ENCODE measurements at regions not wholly inside any gene's neighbourhood (a gene's known extent, or its start where the extent isn't known, plus 50 kb on each side); places are given as distances from the start of the nearest gene placed in this dataset.

GRCh38 chr16:66133643-66134338 is 232.7 kb upstream of the CDH5 start:
- no peak for DNase-seq

- no peak for DNase-seq
Observed at GRCh38 chr16:66131895-66132294, 234.6 kb upstream of the CDH5 start.

DNA sequence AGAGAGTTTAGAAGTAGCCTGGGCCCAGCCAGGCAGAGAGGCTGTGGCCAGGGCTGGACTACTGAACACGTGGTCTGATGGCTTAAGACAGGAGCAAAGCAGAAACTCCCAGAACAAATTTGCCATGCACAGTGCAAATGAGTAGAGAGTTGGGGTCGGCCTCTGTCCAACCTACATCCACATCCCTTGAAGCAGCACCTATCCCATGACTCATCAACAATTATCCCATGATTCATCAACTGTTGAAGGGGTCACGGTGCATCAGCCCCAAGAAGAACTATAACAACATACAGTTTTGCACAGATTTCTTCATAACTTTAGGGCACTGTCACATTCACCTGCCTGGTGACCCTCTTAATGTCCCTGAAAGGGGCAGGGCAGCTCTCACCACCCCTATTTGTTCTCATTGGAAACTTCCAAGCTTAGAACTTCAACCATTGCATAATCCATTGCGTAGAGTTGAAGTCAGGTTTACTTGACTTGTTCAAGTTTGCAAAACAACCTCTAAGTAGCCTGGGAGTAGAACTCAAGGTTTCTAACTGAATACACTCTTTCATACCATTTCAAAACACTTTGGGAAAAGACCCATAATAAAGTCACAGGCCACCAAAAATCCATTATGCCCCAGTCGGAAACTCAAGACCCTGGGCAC is 235.2 kb upstream of the CDH5 start:
- DNase-seq = no peak

DNA sequence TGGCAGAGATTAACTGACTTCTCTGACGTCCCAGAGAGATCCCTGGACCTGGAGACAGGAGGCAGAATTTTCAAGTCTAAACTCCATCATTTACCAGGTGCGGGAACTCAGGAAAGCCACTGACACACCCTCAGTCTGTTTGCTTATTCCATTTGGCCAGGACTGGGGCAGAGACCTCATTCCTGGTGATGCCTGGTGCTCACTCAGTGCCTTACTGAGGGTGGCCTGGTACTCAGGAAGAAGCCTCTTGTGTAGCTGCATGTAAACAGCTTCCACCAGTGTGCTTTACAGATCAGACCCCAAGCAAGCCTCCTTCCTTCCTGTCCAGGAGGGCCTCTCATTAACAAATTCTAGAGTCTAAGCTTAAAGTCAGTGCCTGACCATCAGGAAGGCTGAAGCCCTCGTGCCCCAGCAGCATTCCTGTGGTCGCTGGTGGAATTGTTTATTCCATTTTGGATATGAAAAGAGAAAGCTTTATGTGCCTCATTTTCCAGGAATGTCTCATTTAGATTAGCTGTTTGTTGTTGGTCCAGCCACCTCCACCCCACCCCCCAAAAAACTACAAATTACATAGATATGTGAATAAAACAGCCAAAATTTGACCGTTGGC is 236.1 kb upstream of the CDH5 start:
- no peak for DNase-seq

DNA sequence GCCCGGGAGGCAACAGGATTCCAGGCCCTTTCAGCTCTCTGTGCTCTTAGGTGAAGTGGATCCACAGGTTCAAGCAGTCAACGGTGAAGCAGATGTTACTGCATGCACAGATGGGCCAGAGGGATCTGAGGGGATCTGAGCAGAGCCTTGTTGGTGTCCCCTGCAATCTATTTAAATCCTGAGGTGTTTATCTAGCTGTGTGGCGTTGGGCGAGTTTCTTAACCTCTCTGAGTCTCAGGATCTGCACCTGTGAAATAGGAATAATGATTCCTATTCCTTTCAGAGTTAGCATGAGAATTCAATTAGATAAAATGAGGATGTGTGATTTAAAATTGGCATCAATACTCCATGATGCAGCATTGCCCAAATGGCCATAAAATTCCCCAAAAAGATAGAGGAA is 237.3 kb upstream of the CDH5 start:
- no peak for DNase-seq

- no peak for DNase-seq
Observed at GRCh38 chr16:66128371-66128770, 238.1 kb upstream of the CDH5 start.

DNA sequence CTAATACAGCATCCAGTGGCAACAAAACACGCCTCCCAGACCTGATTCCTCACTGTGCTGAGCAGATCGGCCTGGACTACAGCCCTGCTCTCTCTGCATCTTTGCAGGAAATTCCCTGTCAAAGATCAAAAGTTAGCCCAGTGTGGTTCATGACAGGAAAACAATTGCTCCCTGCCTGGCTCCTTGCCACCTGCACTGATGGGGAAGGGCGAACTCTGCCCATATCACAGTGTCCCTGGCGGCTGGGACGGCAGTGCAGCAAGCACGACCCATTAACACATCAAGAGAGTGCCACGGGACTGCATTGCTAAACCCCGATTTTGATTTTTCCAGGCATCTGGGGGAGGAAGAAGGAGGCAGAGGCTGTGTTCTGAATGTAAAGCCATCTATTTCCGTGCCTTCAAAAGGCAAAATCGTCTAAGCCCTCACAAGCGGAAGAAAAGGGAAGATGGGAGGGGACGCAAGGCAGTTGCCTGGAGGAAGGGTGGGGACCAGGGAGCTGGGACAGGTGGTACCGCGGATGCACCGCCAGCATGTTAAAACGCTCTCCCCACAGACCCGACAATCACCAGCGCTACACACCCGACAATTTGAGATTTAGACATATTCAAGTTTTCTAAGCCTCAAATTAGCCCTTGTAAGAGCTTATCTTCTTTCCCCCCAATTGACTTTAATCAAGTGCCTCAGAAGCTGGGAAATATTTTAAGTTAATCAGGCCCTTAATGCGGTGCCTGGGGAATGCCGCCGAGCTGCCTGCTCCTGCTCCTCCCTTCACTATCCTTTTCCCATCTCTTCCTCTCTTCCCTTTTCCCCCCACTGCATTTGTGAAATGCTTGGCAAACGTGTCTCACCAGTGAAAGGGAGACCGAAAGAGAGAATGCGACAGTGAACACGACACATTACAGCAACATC is 238.8 kb upstream of the CDH5 start:
- DNase-seq = no peak

GRCh38 chr16:66121466-66121865 is 245.0 kb upstream of the CDH5 start:
- DNase-seq = no peak

GRCh38 chr16:66120656-66121055 is 245.8 kb upstream of the CDH5 start:
- no peak for DNase-seq

DNA sequence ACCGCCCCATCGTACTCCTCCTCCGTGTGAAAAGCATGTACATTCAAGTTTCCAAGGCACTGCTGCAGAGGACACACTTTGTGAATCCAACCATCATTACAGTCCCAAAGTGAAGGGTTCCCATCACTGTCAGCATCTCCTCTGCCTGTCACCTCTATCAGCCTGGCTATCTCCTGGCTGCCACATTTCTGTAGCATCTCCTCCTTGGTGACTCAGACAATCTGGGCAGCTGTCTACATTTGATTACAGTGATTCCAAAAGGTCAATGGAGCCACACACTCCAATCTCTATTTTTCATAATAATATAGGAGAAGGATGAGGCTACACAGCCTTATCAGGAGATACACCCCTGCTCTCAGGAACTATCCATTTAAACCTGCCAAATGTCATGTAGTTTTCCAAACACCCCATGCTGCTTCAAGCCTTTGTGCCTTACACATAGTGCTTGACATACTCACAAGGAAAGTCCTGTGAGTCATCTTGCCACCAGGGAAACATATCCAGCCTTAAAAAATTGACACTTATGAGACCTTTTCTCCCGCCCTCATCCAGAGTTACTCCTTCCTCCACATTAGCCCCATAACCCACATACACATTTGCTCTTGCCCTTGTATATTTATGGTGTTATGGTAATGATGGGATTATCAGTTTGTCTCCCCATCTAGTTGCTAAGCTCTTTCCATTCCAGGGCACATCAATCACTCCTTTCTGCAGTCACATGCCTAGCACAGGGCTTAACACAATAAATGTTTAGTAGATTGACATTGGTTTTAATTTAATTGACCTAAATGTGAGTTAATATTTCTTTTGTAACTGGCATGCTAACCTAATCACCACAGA is 250.1 kb upstream of the CDH5 start:
- no peak for DNase-seq

- DNase-seq = no peak
Observed at GRCh38 chr16:66115373-66115772, 251.1 kb upstream of the CDH5 start.

GRCh38 chr16:66113223-66113622 is 253.3 kb upstream of the CDH5 start:
- peak in 1 of 2 donors; percentile 1 for DNase-seq

DNA sequence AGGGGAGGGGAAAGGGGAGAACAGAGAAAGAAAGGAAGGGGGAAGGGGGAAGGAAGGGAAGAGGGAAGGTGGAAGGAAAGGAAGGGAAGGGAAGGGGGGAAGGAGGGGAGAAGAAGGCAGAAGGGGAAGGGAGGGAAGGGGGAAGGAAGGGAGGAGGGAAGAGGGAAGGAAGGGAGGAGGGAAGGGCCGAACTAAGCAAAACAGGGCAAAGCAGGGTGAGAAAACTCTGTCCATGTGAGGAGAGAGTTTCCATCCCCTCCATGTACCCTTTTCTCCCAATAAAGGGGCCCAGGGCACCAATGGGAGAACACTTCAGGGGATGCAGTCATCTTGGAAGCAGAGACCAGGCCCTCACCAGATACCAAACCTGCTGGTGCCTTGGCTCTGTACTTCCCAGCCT is 256.8 kb upstream of the CDH5 start:
- DNase-seq = no peak

DNA sequence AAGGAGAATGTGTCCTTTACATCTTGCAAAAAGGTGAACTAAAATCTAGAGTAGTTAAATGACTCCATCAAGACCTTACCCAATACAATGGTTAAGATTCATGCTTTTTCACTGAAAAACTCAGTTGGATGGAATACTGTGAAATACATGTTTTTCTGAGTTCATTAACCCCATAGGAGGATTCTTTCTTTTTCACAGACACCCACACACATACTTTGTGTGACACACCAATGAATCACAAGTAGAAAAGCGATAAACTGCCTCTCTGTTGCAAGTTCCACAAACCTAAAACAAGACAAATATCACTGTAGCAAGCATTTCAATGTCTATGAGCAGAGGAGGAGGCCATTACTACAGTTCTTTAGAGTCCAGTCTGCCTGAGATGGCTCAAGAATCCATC is 258.8 kb upstream of the CDH5 start:
- DNase-seq = no peak

GRCh38 chr16:66103211-66103610 is 263.3 kb upstream of the CDH5 start:
- no peak for DNase-seq

DNA sequence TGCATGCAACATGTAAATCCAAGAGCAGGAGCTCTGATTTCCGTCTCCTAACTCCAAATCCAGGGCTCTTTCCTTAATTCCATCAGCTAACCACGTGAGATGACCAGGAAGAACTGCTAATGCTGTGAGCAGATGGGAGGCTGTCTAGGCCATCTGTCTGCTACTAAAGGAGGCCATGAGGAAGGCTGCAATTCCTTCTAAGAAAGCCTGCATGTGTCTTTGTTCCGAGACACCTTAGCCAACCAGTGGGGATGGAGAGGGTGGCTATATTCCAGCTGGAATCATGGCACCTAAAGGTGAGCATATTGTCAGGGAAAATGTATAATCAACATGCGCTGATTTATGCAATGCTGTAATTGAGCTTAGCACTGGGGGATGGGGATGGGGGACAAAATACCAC is 267.2 kb upstream of the CDH5 start:
- no peak for DNase-seq

DNA sequence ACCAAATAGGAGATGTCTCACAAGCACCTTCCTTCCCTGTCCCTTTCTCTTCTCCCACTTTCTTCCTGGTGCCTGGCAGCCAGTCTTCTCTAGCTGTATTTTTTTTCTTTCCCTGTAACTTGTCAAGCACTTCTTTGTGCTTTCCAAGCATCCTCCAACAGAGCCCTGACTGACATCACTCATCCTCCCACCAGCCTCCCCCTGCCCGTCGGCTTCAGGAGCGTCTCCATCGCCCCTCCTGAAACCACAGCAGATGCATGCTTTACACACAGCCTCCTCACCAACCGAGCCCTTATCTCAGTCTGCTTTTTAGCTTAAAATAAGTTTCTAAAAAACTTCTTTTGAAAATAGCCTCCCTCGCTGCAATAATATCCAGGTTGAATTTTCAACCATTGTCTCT is 268.7 kb upstream of the CDH5 start:
- DNase-seq = no peak

GRCh38 chr16:66095676-66096075 is 270.8 kb upstream of the CDH5 start:
- no peak for DNase-seq

GRCh38 chr16:66093191-66093590 is 273.3 kb upstream of the CDH5 start:
- DNase-seq = no peak

- DNase-seq = no peak
Observed at GRCh38 chr16:66091471-66091891, 275.0 kb upstream of the CDH5 start.

DNA sequence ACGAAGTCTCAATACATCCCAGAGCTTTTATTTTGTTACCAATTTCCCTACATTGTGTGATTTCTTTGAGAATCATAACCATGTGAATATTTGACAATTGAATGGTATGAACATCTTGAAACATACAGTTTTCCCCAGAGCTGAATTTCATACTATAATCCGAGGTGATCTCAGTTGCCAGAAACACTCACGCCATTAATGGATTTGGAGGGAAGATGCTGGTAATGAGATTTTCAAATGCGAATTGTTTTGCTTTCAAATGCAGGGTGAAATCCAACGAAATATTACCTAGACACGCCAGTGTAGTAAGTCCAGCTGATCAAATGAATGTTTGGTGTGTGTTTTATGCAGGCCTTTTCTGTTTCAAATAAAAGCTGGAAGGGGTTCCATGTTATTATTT is 277.8 kb upstream of the CDH5 start:
- no peak for DNase-seq

- DNase-seq = no peak
Observed at GRCh38 chr16:66087308-66087707, 279.2 kb upstream of the CDH5 start.
